Fibroblast of villous mesenchyme (primary cell): ENCODE measurements at regions not wholly inside any gene's neighbourhood (a gene's known extent, or its start where the extent isn't known, plus 50 kb on each side); places are given as distances from the start of the nearest gene placed in this dataset.

Experiments used
- DNase-seq: peaks from one replicate; pipeline ENCODE4 v3.0.0-alpha.2; 2010; ENCODE audit warnings: low read depth
- H3K4me3 ChIP-seq: 2 replicates; pipeline ENCODE4 v1.5.1; 2011; ENCODE audit warnings: low read depth, mild to moderate bottlenecking, low read length
- CTCF ChIP-seq: IDR thresholded peaks from 2 replicates; pipeline ENCODE4 v1.5.1; 2012; ENCODE audit warnings: low read depth, mild to moderate bottlenecking, low read length; ENCODE audit not compliant: insufficient read depth

GRCh38 chr17:53406907-53407306, 415.8 kb upstream of the KIF2B start:
- no peak for DNase-seq
- H3K4me3 ChIP-seq = no peak overlapping the region
- TF ChIP-seq CTCF = no peak

GRCh38 chr17:53391197-53391596, 431.5 kb upstream of the KIF2B start:
- no peak for DNase-seq
- H3K4me3 ChIP-seq = no peak overlapping the region
- TF ChIP-seq CTCF = no peak

GRCh38 chr17:53390575-53390974, 432.2 kb upstream of the KIF2B start:
- H3K4me3 ChIP-seq = no peak overlapping the region
- no peak for DNase-seq
- no peak for TF ChIP-seq CTCF

- no peak for TF ChIP-seq CTCF
- DNase-seq = no peak
- no peak overlapping the region for H3K4me3 ChIP-seq
Observed at GRCh38 chr17:53387745-53388144, 435.0 kb upstream of the KIF2B start.

GRCh38 chr17:53353919-53354351, 468.8 kb upstream of the KIF2B start:
- TF ChIP-seq CTCF = no peak
- DNase-seq = no peak
- no peak overlapping the region for H3K4me3 ChIP-seq

GRCh38 chr17:53344778-53345177, 477.9 kb upstream of the KIF2B start:
- no peak for TF ChIP-seq CTCF
- DNase-seq = no peak
- H3K4me3 ChIP-seq = no peak overlapping the region

GRCh38 chr17:53336281-53336680, 486.4 kb upstream of the KIF2B start:
- TF ChIP-seq CTCF = no peak
- no peak overlapping the region for H3K4me3 ChIP-seq
- DNase-seq = no peak
